ENCODE measurements at regions not wholly inside any gene's neighbourhood (a gene's known extent, or its start where the extent isn't known, plus 50 kb on each side); places are given as distances from the start of the nearest gene placed in this dataset.
"Not testable (repeated sequence)": the region's sequence is repeated elsewhere in the genome, so short reads cannot be mapped to it uniquely, and the experiment has no call there.

GRCh38 chr11:56845121-56845732 lies 96.7 kb upstream of the OR9G4 start:
- 70 to 92% (median 88%) methylated on average over 2 to 20 of the region's 20 CpGs for WGBS, 4 donors

GRCh38 chr11:56843816-56844215 lies 95.3 kb upstream of the OR9G4 start:
- Histone ChIP-seq H3K27ac (no peak overlapping the region), H3K4me1 (replicated peaks in 1 of 2) (no peaks in the 10 kb centered on the region), H3K9me3 (replicated peaks in 1 of 3) (no peaks in the 10 kb centered on the region), H3K4me3 (no peak overlapping the region), H3K27me3 (no peaks in the 10 kb centered on the region), H3K36me3 (replicated peaks in 1 of 2) (no peaks in the 10 kb centered on the region)
- TF ChIP-seq POLR2A (IDR thresholded peaks at IDR 0.05): no peak
- no peak for TF ChIP-seq CTCF (IDR thresholded peaks at IDR 0.05)
- 41 to 61% (median 56%) methylated on average over 2 of the region's 2 CpGs for WGBS, 4 donors
- no peak for DNase-seq
- intact Hi-C loops (cut with DNase I): loop anchor here (2.0 to 5.0 kb wide), 2 partner anchors 403 to 407 kb away; no protein-coding TSS in a partner anchor

More at GRCh38 chr11:56845121-56845732, 96.7 kb upstream of the OR9G4 start:
- TF ChIP-seq CTCF (IDR thresholded peaks at IDR 0.05): no peak
- no peak for TF ChIP-seq POLR2A (IDR thresholded peaks at IDR 0.05)
- no peaks in the 10 kb centered on the region for H3K9me3 ChIP-seq (replicated peaks in 1 of 3)
- H3K27me3 ChIP-seq: no peaks in the 10 kb centered on the region
- intact Hi-C loops (cut with DNase I): no loop called here
- no peak for DNase-seq
- no peak overlapping the region for H3K27ac ChIP-seq
- no peaks in the 10 kb centered on the region for H3K4me1 ChIP-seq (replicated peaks in 1 of 2)
- no peak overlapping the region for H3K4me3 ChIP-seq
- H3K36me3 ChIP-seq (replicated peaks in 1 of 2): no peaks in the 10 kb centered on the region

- no peak for DNase-seq
- H3K4me3 ChIP-seq: no peak overlapping the region
- no peak overlapping the region for H3K27ac ChIP-seq
- no peak for TF ChIP-seq POLR2A (IDR thresholded peaks at IDR 0.05)
- no peak for TF ChIP-seq CTCF (IDR thresholded peaks at IDR 0.05)
- no peaks in the 10 kb centered on the region for H3K36me3 ChIP-seq (replicated peaks in 1 of 2)
- intact Hi-C loops (cut with DNase I): loop anchor here (2.0 to 5.0 kb wide), 2 partner anchors 404 to 408 kb away; no protein-coding TSS in a partner anchor
- WGBS, 4 donors: 53 to 67% (median 61%) methylated on average over 5 of the region's 5 CpGs
- H3K9me3 ChIP-seq (replicated peaks in 1 of 3): no peaks in the 10 kb centered on the region
- no peaks in the 10 kb centered on the region for H3K27me3 ChIP-seq
- no peaks in the 10 kb centered on the region for H3K4me1 ChIP-seq (replicated peaks in 1 of 2)
Observed at GRCh38 chr11:56842814-56843794, 94.6 kb upstream of the OR9G4 start.

- peak; percentile 25 to 71 (median 48) for DNase-seq
- intact Hi-C loops (cut with DNase I): loop anchor here in 1 of 2 donors (5.0 kb wide), 1 partner anchor 406 kb away; no protein-coding TSS in a partner anchor
- H3K27me3 ChIP-seq: peaks cover 6% of the 10 kb centered on the region
Observed at GRCh38 chr11:56841210-56841810, 92.8 kb upstream of the OR9G4 start.

GRCh38 chr11:56827357-56827756 lies 78.9 kb upstream of the OR9G4 start:
- intact Hi-C loops (cut with DNase I); H3K4me3 ChIP-seq; H3K36me3 ChIP-seq (replicated peaks in 1 of 2); H3K27ac ChIP-seq; H3K9me3 ChIP-seq (replicated peaks in 1 of 3); H3K4me1 ChIP-seq (replicated peaks in 1 of 2); H3K27me3 ChIP-seq; DNase-seq: not testable (repeated sequence)
- WGBS, 4 donors: 42 to 60% (median 58%) methylated on average over 5 of the region's 5 CpGs

More at GRCh38 chr11:56841210-56841810, 92.8 kb upstream of the OR9G4 start:
- Histone ChIP-seq H3K4me1 (replicated peaks in 1 of 2) (no peaks in the 10 kb centered on the region), H3K4me3 (no peak overlapping the region), H3K9me3 (replicated peaks in 1 of 3) (no peaks in the 10 kb centered on the region), H3K27ac (no peak overlapping the region), H3K36me3 (replicated peaks in 1 of 2) (no peaks in the 10 kb centered on the region)
- TF ChIP-seq CTCF (IDR thresholded peaks at IDR 0.05) (peak; percentile 39 to 76 (median 70)), POLR2A (IDR thresholded peaks at IDR 0.05) (no peak)
- 14 to 19% (median 17%) methylated on average over 8 of the region's 8 CpGs for WGBS, 4 donors

Measured in adrenal gland (tissue), 9 donors.